ENCODE measurements at regions not wholly inside any gene's neighbourhood (a gene's known extent, or its start where the extent isn't known, plus 50 kb on each side); places are given as distances from the start of the nearest gene placed in this dataset.

- Histone ChIP-seq H4K91ac (ENCODE audit: low read depth, low read length, poor library complexity) (no peak overlapping the region), H3K18ac (ENCODE audit: low read length) (no peak overlapping the region), H2BK12ac (ENCODE audit: low read length) (no peak overlapping the region), H4K8ac (ENCODE audit: low read depth, low read length) (no peak overlapping the region), H2BK5ac (ENCODE audit: low read length) (no peak overlapping the region), H3K9ac (ENCODE audit: low read depth, low read length, poor library complexity) (no peak overlapping the region), H3K4me2 (ENCODE audit: insufficient read depth, low read length, poor library complexity, severe bottlenecking) (no peak overlapping the region), H2BK120ac (ENCODE audit: low read depth, low read length) (no peak overlapping the region), H3K27me3 (ENCODE audit: control insufficient read depth in 3 of 3, insufficient read depth in 3 of 3, low read depth in 1 of 3, low read length in 3 of 3) (peaks cover 0 to 3% (median 0%) of the 10 kb centered on the region in 3 experiments), H2AK5ac (ENCODE audit: low read depth, low read length) (no peak overlapping the region), H3K4ac (ENCODE audit: low read length) (no peak overlapping the region), H3K9me3 (replicated peaks in 1 of 2; ENCODE audit: control insufficient read depth in 2 of 2, insufficient read depth in 1 of 2, low read depth in 1 of 2, low read length in 2 of 2) (no peaks in the 10 kb centered on the region), H3K23ac (ENCODE audit: low read depth, low read length, poor library complexity) (no peak overlapping the region), H3K79me1 (ENCODE audit: low read depth, low read length) (no peaks in the 10 kb centered on the region), H3K14ac (ENCODE audit: low read length) (no peak overlapping the region), H3K4me3 (ENCODE audit: low read length in 2 of 2) (no peak overlapping the region), H2BK15ac (ENCODE audit: low read length) (no peak overlapping the region), H3K4me1 (ENCODE audit: control insufficient read depth in 2 of 2, insufficient read depth in 1 of 2, low read depth in 1 of 2, low read length in 2 of 2) (peaks cover 0 to 2% of the 10 kb centered on the region in 2 donors), H3K36me3 (replicated peaks in 1 of 2; ENCODE audit: control insufficient read depth in 2 of 2, insufficient read depth in 2 of 2, low read length in 2 of 2) (no peaks in the 10 kb centered on the region), H3K27ac (replicated peaks; ENCODE audit: low read length) (no peak overlapping the region), H2AFZ (ENCODE audit: low read length) (no peak overlapping the region)
- no peak for DNase-seq (ENCODE audit: low spot score)
- WGBS, 2 donors (ENCODE audit: extremely low coverage in 2 of 2, insufficient read length in 2 of 2, insufficient replicate concordance in 1 of 2) = no CpG with 5 or more reads among the region's 8 CpGs
Observed at GRCh38 chr9:99305124-99305523, 83.0 kb downstream of the SEC61B start.

GRCh38 chr9:99305820-99306811 is 84.0 kb downstream of the SEC61B start:
- Histone ChIP-seq H4K91ac (ENCODE audit: low read depth, low read length, poor library complexity) (no peak overlapping the region), H3K4me1 (ENCODE audit: control insufficient read depth in 2 of 2, insufficient read depth in 1 of 2, low read depth in 1 of 2, low read length in 2 of 2) (peaks cover 0 to 2% of the 10 kb centered on the region in 2 donors), H2AFZ (ENCODE audit: low read length) (no peak overlapping the region), H3K36me3 (replicated peaks in 1 of 2; ENCODE audit: control insufficient read depth in 2 of 2, insufficient read depth in 2 of 2, low read length in 2 of 2) (no peaks in the 10 kb centered on the region), H2BK120ac (ENCODE audit: low read depth, low read length) (no peak overlapping the region), H3K14ac (ENCODE audit: low read length) (no peak overlapping the region), H2BK15ac (ENCODE audit: low read length) (no peak overlapping the region), H4K8ac (ENCODE audit: low read depth, low read length) (no peak overlapping the region), H3K27me3 (ENCODE audit: control insufficient read depth in 3 of 3, insufficient read depth in 3 of 3, low read depth in 1 of 3, low read length in 3 of 3) (no peaks in the 10 kb centered on the region), H3K9me3 (replicated peaks in 1 of 2; ENCODE audit: control insufficient read depth in 2 of 2, insufficient read depth in 1 of 2, low read depth in 1 of 2, low read length in 2 of 2) (no peaks in the 10 kb centered on the region), H3K79me1 (ENCODE audit: low read depth, low read length) (no peaks in the 10 kb centered on the region), H3K4me2 (ENCODE audit: insufficient read depth, low read length, poor library complexity, severe bottlenecking) (no peak overlapping the region), H3K9ac (ENCODE audit: low read depth, low read length, poor library complexity) (no peak overlapping the region), H3K27ac (replicated peaks; ENCODE audit: low read length) (no peak overlapping the region), H3K18ac (ENCODE audit: low read length) (peak overlapping the region; percentile 73), H2BK5ac (ENCODE audit: low read length) (no peak overlapping the region), H3K23ac (ENCODE audit: low read depth, low read length, poor library complexity) (no peak overlapping the region), H3K4ac (ENCODE audit: low read length) (no peak overlapping the region), H2BK12ac (ENCODE audit: low read length) (no peak overlapping the region), H2AK5ac (ENCODE audit: low read depth, low read length) (no peak overlapping the region), H3K4me3 (ENCODE audit: low read length in 2 of 2) (no peak overlapping the region)
- DNase-seq (ENCODE audit: low spot score) = no peak
- WGBS, 2 donors (ENCODE audit: extremely low coverage in 2 of 2, insufficient read length in 2 of 2, insufficient replicate concordance in 1 of 2) = no CpG with 5 or more reads among the region's 41 CpGs

DNA sequence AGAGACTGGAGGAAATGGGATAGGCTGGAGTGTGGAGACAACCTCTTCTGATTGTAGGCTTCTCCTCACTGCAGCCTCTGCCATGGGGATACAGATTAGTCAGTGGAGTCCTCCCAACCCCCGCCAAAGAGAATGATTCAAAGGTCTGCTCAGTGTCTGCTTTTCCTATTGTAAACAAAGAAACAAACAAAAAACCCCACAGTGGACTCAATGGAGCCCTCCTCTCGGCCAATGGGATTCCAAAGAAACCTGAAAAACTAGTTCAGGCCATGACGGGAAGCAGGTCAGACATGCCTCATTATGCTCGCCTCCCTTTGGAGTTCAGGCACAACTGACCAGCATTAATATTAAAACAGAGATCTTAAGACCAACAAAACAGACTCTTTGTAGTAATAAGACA is 85.8 kb downstream of the SEC61B start:
- H3K4me3 ChIP-seq (ENCODE audit: low read length in 2 of 2) = no peak overlapping the region
- no peak for DNase-seq (ENCODE audit: low spot score)
- no peak overlapping the region for H3K4me2 ChIP-seq (ENCODE audit: insufficient read depth, low read length, poor library complexity, severe bottlenecking)
- H3K9me3 ChIP-seq (replicated peaks in 1 of 2; ENCODE audit: control insufficient read depth in 2 of 2, insufficient read depth in 1 of 2, low read depth in 1 of 2, low read length in 2 of 2) = no peaks in the 10 kb centered on the region
- no peak overlapping the region for H3K14ac ChIP-seq (ENCODE audit: low read length)
- no peak overlapping the region for H3K4ac ChIP-seq (ENCODE audit: low read length)
- H3K9ac ChIP-seq (ENCODE audit: low read depth, low read length, poor library complexity) = no peak overlapping the region
- no peak overlapping the region for H2BK15ac ChIP-seq (ENCODE audit: low read length)
- no peak overlapping the region for H2BK5ac ChIP-seq (ENCODE audit: low read length)
- H3K4me1 ChIP-seq (ENCODE audit: control insufficient read depth in 2 of 2, insufficient read depth in 1 of 2, low read depth in 1 of 2, low read length in 2 of 2) = peaks cover 0 to 2% of the 10 kb centered on the region in 2 donors
- no peaks in the 10 kb centered on the region for H3K79me1 ChIP-seq (ENCODE audit: low read depth, low read length)
- no peak overlapping the region for H4K91ac ChIP-seq (ENCODE audit: low read depth, low read length, poor library complexity)
- no peak overlapping the region for H3K23ac ChIP-seq (ENCODE audit: low read depth, low read length, poor library complexity)
- no peak overlapping the region for H3K27ac ChIP-seq (replicated peaks; ENCODE audit: low read length)
- no peak overlapping the region for H3K18ac ChIP-seq (ENCODE audit: low read length)
- WGBS, 2 donors (ENCODE audit: extremely low coverage in 2 of 2, insufficient read length in 2 of 2, insufficient replicate concordance in 1 of 2) = no CpG with 5 or more reads among the region's 4 CpGs
- peak overlapping the region; percentile 26 for H2AK5ac ChIP-seq (ENCODE audit: low read depth, low read length)
- no peak overlapping the region for H2BK120ac ChIP-seq (ENCODE audit: low read depth, low read length)
- no peak overlapping the region for H2BK12ac ChIP-seq (ENCODE audit: low read length)
- H3K27me3 ChIP-seq (ENCODE audit: control insufficient read depth in 3 of 3, insufficient read depth in 3 of 3, low read depth in 1 of 3, low read length in 3 of 3) = no peaks in the 10 kb centered on the region
- H2AFZ ChIP-seq (ENCODE audit: low read length) = peak overlapping the region; percentile 29
- no peak overlapping the region for H4K8ac ChIP-seq (ENCODE audit: low read depth, low read length)
- no peaks in the 10 kb centered on the region for H3K36me3 ChIP-seq (replicated peaks in 1 of 2; ENCODE audit: control insufficient read depth in 2 of 2, insufficient read depth in 2 of 2, low read length in 2 of 2)

- Histone ChIP-seq H3K4me3 (ENCODE audit: low read length in 2 of 2) (no peak overlapping the region), H3K4ac (ENCODE audit: low read length) (no peak overlapping the region), H2AK5ac (ENCODE audit: low read depth, low read length) (no peak overlapping the region), H3K79me1 (ENCODE audit: low read depth, low read length) (no peaks in the 10 kb centered on the region), H3K4me2 (ENCODE audit: insufficient read depth, low read length, poor library complexity, severe bottlenecking) (no peak overlapping the region), H3K23ac (ENCODE audit: low read depth, low read length, poor library complexity) (no peak overlapping the region), H4K8ac (ENCODE audit: low read depth, low read length) (no peak overlapping the region), H3K4me1 (ENCODE audit: control insufficient read depth in 2 of 2, insufficient read depth in 1 of 2, low read depth in 1 of 2, low read length in 2 of 2) (peaks cover 0 to 2% of the 10 kb centered on the region in 2 donors), H3K9ac (ENCODE audit: low read depth, low read length, poor library complexity) (no peak overlapping the region), H3K27ac (replicated peaks; ENCODE audit: low read length) (no peak overlapping the region), H3K18ac (ENCODE audit: low read length) (no peak overlapping the region), H4K91ac (ENCODE audit: low read depth, low read length, poor library complexity) (no peak overlapping the region), H2BK120ac (ENCODE audit: low read depth, low read length) (no peak overlapping the region), H2BK15ac (ENCODE audit: low read length) (no peak overlapping the region), H2BK5ac (ENCODE audit: low read length) (no peak overlapping the region), H3K27me3 (ENCODE audit: control insufficient read depth in 3 of 3, insufficient read depth in 3 of 3, low read depth in 1 of 3, low read length in 3 of 3) (no peaks in the 10 kb centered on the region), H2BK12ac (ENCODE audit: low read length) (no peak overlapping the region), H3K9me3 (replicated peaks in 1 of 2; ENCODE audit: control insufficient read depth in 2 of 2, insufficient read depth in 1 of 2, low read depth in 1 of 2, low read length in 2 of 2) (no peaks in the 10 kb centered on the region), H3K36me3 (replicated peaks in 1 of 2; ENCODE audit: control insufficient read depth in 2 of 2, insufficient read depth in 2 of 2, low read length in 2 of 2) (no peaks in the 10 kb centered on the region), H2AFZ (ENCODE audit: low read length) (no peak overlapping the region), H3K14ac (ENCODE audit: low read length) (no peak overlapping the region)
- WGBS, 2 donors (ENCODE audit: extremely low coverage in 2 of 2, insufficient read length in 2 of 2, insufficient replicate concordance in 1 of 2) = no CpG with 5 or more reads among the region's 7 CpGs
- no peak for DNase-seq (ENCODE audit: low spot score)
Observed at GRCh38 chr9:99309141-99309939, 87.3 kb downstream of the SEC61B start.

All from neuronal stem cell (in vitro differentiated cells).